Thyroid gland (tissue), 4 donors: ENCODE measurements at regions not wholly inside any gene's neighbourhood (a gene's known extent, or its start where the extent isn't known, plus 50 kb on each side); places are given as distances from the start of the nearest gene placed in this dataset.

Experiments used
- DNase-seq, 2 donors: peaks; one replicate each; pipeline ENCODE4 v3.0.0-alpha.2; 2019
- H3K27ac ChIP-seq, 3 donors: fragments of 200-600 bp; sonication (generic); 1 replicate in 2 of 3; 2 replicates in 1 of 3; pipeline ENCODE4 v1.5.1; 2016 to 2019; ENCODE audit warnings: mild to moderate bottlenecking in 1 of 3, moderate library complexity in 1 of 3
- H3K27me3 ChIP-seq: fragments of 200-600 bp; sonication (generic); one replicate; pipeline ENCODE4 v1.5.1; 2019
- H3K36me3 ChIP-seq, 2 donors: fragments of 200-600 bp; sonication (generic); one replicate each; pipeline ENCODE4 v1.5.1; 2016 to 2019
- H3K4me1 ChIP-seq, 2 donors: fragments of 200-600 bp; sonication (generic); one replicate each; pipeline ENCODE4 v1.5.1; 2017 to 2019
- H3K4me3 ChIP-seq, 3 donors: fragments of 200-600 bp; sonication (generic); replicated peaks in 1 of 3; 1 replicate in 2 of 3; 2 replicates in 1 of 3; pipeline ENCODE4 v1.5.1; 2016; ENCODE audit warnings: mild to moderate bottlenecking in 1 of 3
- H3K9me3 ChIP-seq: fragments of 200-600 bp; sonication (generic); one replicate; pipeline ENCODE4 v1.5.1; 2017
- POLR2A ChIP-seq, 2 donors: fragments of 450-650 bp; IDR thresholded peaks; one replicate each; pipeline ENCODE4 v1.6.1; 2017; ENCODE audit warnings: antibody characterized with exemption in 2 of 2, mild to moderate bottlenecking in 2 of 2, moderate library complexity in 1 of 2
- WGBS, 2 donors: methylation state at CpG; one replicate each; pipeline ENCODE4 v1.1.5; 2017; 5-methylcytosine and 5-hydroxymethylcytosine counted together
- intact Hi-C: fragments of 100-400 bp; cut with DNase I; formaldehyde crosslinking; loops from one replicate; pipeline ENCODE4 v1.15.1; 2023
- TF ChIP-seq, protein P1 (sequence below), 6 experiments: fragments of 200-600 bp in 3 of 6; fragments of 450-650 bp in 3 of 6; sonication (generic) in 3 of 6; IDR thresholded peaks; one replicate each; pipeline ENCODE4 v1.5.1; 2016 to 2019; ENCODE audit warnings: antibody characterized with exemption in 6 of 6, mild to moderate bottlenecking in 2 of 6, inconsistent platforms in 1 of 6, moderate library complexity in 1 of 6

DNA sequence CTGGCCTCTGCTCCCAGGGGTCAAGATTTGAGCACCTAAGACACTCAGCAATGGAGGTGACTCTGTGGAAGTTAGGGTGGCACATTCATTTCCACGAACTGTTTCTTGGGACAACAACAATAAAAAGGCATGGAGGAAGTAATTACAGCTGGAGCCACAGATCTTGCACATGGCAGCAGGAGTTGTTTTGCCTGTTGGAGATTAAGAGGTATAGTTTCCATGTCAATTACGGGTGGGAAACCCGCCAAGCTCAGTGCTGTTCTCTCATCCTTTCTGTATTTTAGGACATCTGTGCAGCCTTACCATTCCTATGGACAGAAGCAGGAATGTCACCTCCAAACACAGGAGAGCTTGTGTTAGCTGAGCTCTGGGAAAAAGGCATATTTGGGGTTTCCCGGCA lies 201.2 kb downstream of the SNX10 start:
- intact Hi-C loops: no loop called here
- no peak overlapping the region for H3K4me3 ChIP-seq
- WGBS, 2 donors: 81 to 85% methylated on average over 4 of the region's 4 CpGs

DNA sequence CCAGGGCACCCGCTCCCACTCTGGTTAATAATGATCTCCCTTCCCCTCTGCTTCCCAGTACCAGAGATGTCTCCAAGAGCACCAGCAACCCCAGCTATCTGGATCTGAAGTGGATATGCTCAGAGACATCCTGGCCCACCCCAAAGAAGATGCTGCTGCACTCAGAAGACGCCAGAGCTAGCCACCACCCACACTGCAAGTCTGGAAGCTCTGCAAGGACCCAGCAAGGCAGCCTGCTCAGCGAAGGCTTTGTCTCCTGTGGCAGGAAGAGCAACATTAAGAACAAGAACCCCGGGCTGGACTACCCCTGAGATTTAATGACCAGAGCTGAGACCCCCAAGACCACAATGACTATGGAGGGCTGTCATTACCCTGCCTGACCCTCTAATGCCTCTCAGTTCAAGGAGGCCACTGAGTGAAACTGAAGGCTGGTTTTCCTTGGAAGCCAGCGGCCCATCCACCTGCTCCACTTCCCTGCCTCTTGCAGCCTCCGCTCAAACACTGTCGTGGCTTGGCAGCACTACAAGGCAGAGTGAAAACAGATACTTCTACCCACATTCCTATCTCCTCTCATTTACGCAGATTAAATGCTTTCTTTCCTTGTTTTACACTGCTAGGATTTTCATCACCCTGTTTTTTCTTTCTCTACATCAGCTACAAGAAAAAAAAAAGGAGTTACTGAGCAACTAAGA lies 202.2 kb downstream of the SNX10 start:
- DNase-seq: no peak
- intact Hi-C loops: no loop called here
- 76 to 80% methylated on average over 7 to 8 of the region's 8 CpGs for WGBS, 2 donors
- TF ChIP-seq, protein P1, sequence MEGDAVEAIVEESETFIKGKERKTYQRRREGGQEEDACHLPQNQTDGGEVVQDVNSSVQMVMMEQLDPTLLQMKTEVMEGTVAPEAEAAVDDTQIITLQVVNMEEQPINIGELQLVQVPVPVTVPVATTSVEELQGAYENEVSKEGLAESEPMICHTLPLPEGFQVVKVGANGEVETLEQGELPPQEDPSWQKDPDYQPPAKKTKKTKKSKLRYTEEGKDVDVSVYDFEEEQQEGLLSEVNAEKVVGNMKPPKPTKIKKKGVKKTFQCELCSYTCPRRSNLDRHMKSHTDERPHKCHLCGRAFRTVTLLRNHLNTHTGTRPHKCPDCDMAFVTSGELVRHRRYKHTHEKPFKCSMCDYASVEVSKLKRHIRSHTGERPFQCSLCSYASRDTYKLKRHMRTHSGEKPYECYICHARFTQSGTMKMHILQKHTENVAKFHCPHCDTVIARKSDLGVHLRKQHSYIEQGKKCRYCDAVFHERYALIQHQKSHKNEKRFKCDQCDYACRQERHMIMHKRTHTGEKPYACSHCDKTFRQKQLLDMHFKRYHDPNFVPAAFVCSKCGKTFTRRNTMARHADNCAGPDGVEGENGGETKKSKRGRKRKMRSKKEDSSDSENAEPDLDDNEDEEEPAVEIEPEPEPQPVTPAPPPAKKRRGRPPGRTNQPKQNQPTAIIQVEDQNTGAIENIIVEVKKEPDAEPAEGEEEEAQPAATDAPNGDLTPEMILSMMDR (IDR thresholded peaks at IDR 0.05): no peak
- TF ChIP-seq POLR2A (IDR thresholded peaks at IDR 0.05): no peak
- Histone ChIP-seq H3K36me3 (no peaks in the 10 kb centered on the region), H3K27me3 (no peaks in the 10 kb centered on the region), H3K4me1 (no peaks in the 10 kb centered on the region), H3K9me3 (no peaks in the 10 kb centered on the region), H3K4me3 (no peak overlapping the region), H3K27ac (no peak overlapping the region)

More for the DNA sequence above, 201.2 kb downstream of the SNX10 start:
- no peaks in the 10 kb centered on the region for H3K36me3 ChIP-seq
- no peaks in the 10 kb centered on the region for H3K4me1 ChIP-seq
- H3K9me3 ChIP-seq: no peaks in the 10 kb centered on the region
- TF ChIP-seq POLR2A (IDR thresholded peaks at IDR 0.05): no peak
- TF ChIP-seq, protein P1 (IDR thresholded peaks at IDR 0.05): no peak
- H3K27me3 ChIP-seq: no peaks in the 10 kb centered on the region
- DNase-seq: no peak
- H3K27ac ChIP-seq: no peak overlapping the region

DNA sequence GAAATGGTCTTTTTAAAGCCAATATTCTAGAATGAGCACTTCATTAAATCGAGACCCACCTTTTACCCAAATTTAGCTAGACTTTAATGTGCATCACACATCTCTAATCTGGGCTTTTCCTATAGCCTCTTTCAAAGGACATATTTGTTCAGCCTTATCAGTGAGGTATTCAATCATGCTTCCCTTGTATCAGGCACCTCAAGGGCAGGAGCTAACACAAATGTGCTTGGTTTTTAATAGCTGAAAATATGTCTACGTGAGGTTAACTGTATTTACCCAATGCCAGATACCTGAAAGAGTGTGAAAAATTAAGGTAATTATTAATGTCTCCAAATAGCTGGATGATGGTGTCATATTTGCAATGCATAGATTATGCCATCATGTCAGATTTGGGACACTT lies 203.9 kb downstream of the SNX10 start:
- DNase-seq: no peak
- Histone ChIP-seq H3K9me3 (no peaks in the 10 kb centered on the region), H3K27ac (no peak overlapping the region), H3K27me3 (no peaks in the 10 kb centered on the region), H3K4me3 (no peak overlapping the region), H3K4me1 (no peaks in the 10 kb centered on the region), H3K36me3 (no peaks in the 10 kb centered on the region)
- intact Hi-C loops: no loop called here
- no peak for TF ChIP-seq POLR2A (IDR thresholded peaks at IDR 0.05)
- TF ChIP-seq, protein P1 (IDR thresholded peaks at IDR 0.05): no peak
- WGBS, 2 donors: 89 to 95% methylated on average over 2 of the region's 2 CpGs

DNA sequence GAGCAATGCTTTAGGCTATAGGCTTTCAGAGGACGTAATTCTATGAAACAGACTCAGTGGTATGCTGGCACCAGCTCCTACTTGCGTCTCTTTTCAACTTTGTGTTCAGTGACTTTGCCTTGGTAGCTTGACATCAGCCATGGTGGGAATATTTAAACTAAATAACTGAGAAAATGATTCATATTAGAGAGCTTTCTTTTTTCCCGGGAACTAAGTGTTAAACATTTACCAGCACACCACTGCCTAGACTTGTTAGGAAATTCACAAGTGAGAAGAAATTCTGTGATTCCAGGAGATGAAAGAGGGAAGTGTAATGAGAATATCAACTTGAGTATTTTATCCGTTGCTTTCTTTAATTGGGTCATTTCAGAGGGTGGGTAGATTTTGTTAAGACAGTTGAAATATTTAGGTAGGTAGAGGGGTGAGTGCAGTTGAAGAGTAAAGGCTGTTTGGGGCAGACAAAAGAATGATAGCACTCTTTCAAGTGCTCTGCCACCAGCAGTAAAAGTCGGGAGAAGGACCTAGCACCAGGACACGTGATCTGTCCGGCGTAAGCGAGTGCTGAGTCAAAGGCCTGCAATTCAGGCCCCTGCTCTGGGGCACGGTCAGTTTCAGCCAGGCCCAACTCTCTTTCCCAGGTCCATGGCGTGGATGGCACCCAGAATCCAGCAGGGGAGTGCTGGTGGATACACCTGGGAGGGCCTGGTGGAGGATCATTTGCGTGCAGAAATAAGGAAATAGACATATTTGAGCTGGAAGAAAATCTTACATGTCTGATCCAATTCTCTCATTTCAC lies 206.3 kb downstream of the SNX10 start:
- H3K36me3 ChIP-seq: no peaks in the 10 kb centered on the region
- intact Hi-C loops: no loop called here
- H3K4me1 ChIP-seq: no peaks in the 10 kb centered on the region
- H3K9me3 ChIP-seq: no peaks in the 10 kb centered on the region
- H3K4me3 ChIP-seq: no peak overlapping the region
- 88 to 90% methylated on average over 12 of the region's 12 CpGs for WGBS, 2 donors
- no peaks in the 10 kb centered on the region for H3K27me3 ChIP-seq
- no peak for DNase-seq
- TF ChIP-seq POLR2A (IDR thresholded peaks at IDR 0.05): no peak
- TF ChIP-seq, protein P1 (IDR thresholded peaks at IDR 0.05): no peak
- no peak overlapping the region for H3K27ac ChIP-seq

DNA sequence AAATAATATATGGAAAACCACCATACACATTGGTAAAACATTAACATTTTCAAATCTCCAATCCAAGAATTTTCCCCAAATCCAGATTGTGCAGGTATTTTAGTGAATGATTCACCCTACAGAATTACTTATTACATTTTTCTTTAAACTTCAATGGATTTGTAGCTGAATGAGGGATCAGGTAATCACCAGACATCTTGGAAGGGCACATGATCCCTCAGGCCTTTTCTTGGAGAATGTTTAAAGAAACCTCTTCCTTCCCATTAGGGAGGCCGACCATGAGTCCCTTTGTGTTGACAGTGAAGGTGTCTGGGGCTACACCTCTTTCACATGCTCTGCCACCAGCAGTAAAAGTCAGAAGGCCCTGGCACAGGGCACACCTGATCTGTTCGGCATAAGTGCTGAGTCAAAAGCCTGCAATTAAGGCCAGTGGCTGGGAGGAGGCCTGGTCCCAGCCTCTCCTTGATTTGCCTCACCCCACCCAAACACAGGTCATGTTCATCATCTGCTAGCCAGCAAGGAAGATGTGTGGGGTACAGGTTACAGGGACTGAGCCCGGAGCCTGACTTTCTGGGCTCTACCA lies 207.7 kb downstream of the SNX10 start:
- WGBS, 2 donors: 91 to 100% methylated on average over 3 of the region's 3 CpGs
- Histone ChIP-seq H3K27ac (no peak overlapping the region), H3K4me1 (no peaks in the 10 kb centered on the region), H3K36me3 (no peaks in the 10 kb centered on the region), H3K4me3 (no peak overlapping the region), H3K27me3 (no peaks in the 10 kb centered on the region), H3K9me3 (no peaks in the 10 kb centered on the region)
- TF ChIP-seq POLR2A (IDR thresholded peaks at IDR 0.05): no peak
- TF ChIP-seq, protein P1 (IDR thresholded peaks at IDR 0.05): no peak
- DNase-seq: no peak
- intact Hi-C loops: no loop called here
